Hepatocyte (in vitro differentiated cells): ENCODE measurements at regions not wholly inside any gene's neighbourhood (a gene's known extent, or its start where the extent isn't known, plus 50 kb on each side); places are given as distances from the start of the nearest gene placed in this dataset.

Experiments
- EZH2 ChIP-seq: fragments of 200-600 bp; sonication (generic); IDR thresholded peaks from 2 replicates; pipeline ENCODE4 v1.6.1; 2016; ENCODE audit warnings: antibody characterized with exemption, mild to moderate bottlenecking, borderline replicate concordance
- TF ChIP-seq, protein P1 (sequence below): fragments of 200-600 bp; sonication (generic); IDR thresholded peaks from 2 replicates; pipeline ENCODE4 v1.5.1; 2016; ENCODE audit warnings: antibody characterized with exemption, mild to moderate bottlenecking; ENCODE audit not compliant: poor library complexity

- TF ChIP-seq, protein P1, sequence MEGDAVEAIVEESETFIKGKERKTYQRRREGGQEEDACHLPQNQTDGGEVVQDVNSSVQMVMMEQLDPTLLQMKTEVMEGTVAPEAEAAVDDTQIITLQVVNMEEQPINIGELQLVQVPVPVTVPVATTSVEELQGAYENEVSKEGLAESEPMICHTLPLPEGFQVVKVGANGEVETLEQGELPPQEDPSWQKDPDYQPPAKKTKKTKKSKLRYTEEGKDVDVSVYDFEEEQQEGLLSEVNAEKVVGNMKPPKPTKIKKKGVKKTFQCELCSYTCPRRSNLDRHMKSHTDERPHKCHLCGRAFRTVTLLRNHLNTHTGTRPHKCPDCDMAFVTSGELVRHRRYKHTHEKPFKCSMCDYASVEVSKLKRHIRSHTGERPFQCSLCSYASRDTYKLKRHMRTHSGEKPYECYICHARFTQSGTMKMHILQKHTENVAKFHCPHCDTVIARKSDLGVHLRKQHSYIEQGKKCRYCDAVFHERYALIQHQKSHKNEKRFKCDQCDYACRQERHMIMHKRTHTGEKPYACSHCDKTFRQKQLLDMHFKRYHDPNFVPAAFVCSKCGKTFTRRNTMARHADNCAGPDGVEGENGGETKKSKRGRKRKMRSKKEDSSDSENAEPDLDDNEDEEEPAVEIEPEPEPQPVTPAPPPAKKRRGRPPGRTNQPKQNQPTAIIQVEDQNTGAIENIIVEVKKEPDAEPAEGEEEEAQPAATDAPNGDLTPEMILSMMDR: no peak
- no peak for TF ChIP-seq EZH2
These were observed 531.0 kb downstream of the METTL4 start for GRCh38 chr18:2040279-2040678.
